ENCODE measurements at regions not wholly inside any gene's neighbourhood (a gene's known extent, or its start where the extent isn't known, plus 50 kb on each side); places are given as distances from the start of the nearest gene placed in this dataset.

DNA sequence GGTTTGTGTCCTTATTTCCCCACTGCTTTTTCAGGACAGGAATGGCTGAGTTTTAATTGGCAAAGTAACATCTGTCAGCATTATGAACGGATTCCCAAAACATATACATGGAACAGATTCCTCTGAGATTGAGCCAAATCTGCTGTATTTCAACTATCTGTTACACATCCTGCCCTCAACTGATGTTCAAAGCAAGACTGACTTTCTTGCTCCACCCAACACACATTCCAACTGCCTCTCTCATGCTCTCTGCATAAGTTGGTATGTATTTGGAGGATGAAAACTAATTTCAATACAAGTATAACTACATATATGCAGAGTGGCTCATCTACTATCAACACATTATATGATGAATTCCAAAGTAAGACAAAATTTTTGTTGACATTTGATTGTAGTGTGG, 342.2 kb downstream of the GATA3 start:
- H3K4me1 ChIP-seq, result no peaks in the 10 kb centered on the region
- H3K36me3 ChIP-seq, result no peaks in the 10 kb centered on the region
- ATAC-seq (no peak), DNase-seq (no peak)
- H3K27me3 ChIP-seq (ENCODE audit: low read depth), result no peaks in the 10 kb centered on the region
- H3K9me3 ChIP-seq, result no peaks in the 10 kb centered on the region
- intact Hi-C loops (cut with DNase I), result no loop called here
- TF ChIP-seq CTCF (IDR thresholded peaks at IDR 0.05), result no peak
- H3K27ac ChIP-seq, result no peak overlapping the region
- H3K4me3 ChIP-seq, result no peak overlapping the region

DNA sequence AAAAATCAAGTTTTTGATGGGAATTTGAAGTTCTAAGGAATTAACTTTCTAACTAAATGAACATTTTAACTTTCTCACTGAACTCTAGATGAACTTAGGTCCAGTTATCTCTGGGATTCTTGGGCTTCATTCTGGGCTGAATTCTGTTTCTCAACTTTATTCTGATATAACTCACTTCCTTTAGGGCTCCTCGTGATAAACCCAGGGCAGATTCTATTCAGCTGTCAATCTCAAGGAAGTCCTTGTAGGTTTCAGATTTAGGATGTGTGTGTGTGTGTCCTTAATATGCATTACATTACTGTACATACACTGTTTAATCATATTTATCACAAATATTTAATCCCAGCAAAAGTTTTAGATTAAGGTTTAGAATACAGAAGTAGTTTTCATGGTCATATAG, 344.3 kb downstream of the GATA3 start:
- no peak overlapping the region for H3K4me3 ChIP-seq
- TF ChIP-seq CTCF (IDR thresholded peaks at IDR 0.05), result no peak
- no peaks in the 10 kb centered on the region for H3K9me3 ChIP-seq
- no peaks in the 10 kb centered on the region for H3K27me3 ChIP-seq (ENCODE audit: low read depth)
- DNase-seq (no peak), ATAC-seq (no peak)
- H3K27ac ChIP-seq, result no peak overlapping the region
- H3K36me3 ChIP-seq, result no peaks in the 10 kb centered on the region
- intact Hi-C loops (cut with DNase I), result no loop called here
- no peaks in the 10 kb centered on the region for H3K4me1 ChIP-seq

GRCh38 chr10:8400151-8400550, 345.7 kb downstream of the GATA3 start:
- Histone ChIP-seq H3K27me3 (ENCODE audit: low read depth) (no peaks in the 10 kb centered on the region), H3K4me1 (peaks cover 3% of the 10 kb centered on the region), H3K27ac (no peak overlapping the region), H3K36me3 (no peaks in the 10 kb centered on the region), H3K9me3 (no peaks in the 10 kb centered on the region), H3K4me3 (no peak overlapping the region)
- DNase-seq (no peak), ATAC-seq (no peak)
- no peak for TF ChIP-seq CTCF (IDR thresholded peaks at IDR 0.05)
- intact Hi-C loops (cut with DNase I), result no loop called here

GRCh38 chr10:8400892-8401291, 346.4 kb downstream of the GATA3 start:
- Histone ChIP-seq H3K36me3 (no peaks in the 10 kb centered on the region), H3K27me3 (ENCODE audit: low read depth) (no peaks in the 10 kb centered on the region), H3K4me1 (peaks cover 3% of the 10 kb centered on the region), H3K9me3 (no peaks in the 10 kb centered on the region), H3K4me3 (no peak overlapping the region), H3K27ac (no peak overlapping the region)
- intact Hi-C loops (cut with DNase I), result no loop called here
- DNase-seq (no peak), ATAC-seq (no peak)
- no peak for TF ChIP-seq CTCF (IDR thresholded peaks at IDR 0.05)

GRCh38 chr10:8401531-8401930, 347.0 kb downstream of the GATA3 start:
- no peak overlapping the region for H3K4me3 ChIP-seq
- peaks cover 3% of the 10 kb centered on the region for H3K4me1 ChIP-seq
- no peak overlapping the region for H3K27ac ChIP-seq
- intact Hi-C loops (cut with DNase I), result no loop called here
- no peak for DNase-seq
- H3K27me3 ChIP-seq (ENCODE audit: low read depth), result no peaks in the 10 kb centered on the region
- no peak for TF ChIP-seq CTCF (IDR thresholded peaks at IDR 0.05)
- ATAC-seq, result no peak
- H3K36me3 ChIP-seq, result no peaks in the 10 kb centered on the region
- H3K9me3 ChIP-seq, result no peaks in the 10 kb centered on the region

DNA sequence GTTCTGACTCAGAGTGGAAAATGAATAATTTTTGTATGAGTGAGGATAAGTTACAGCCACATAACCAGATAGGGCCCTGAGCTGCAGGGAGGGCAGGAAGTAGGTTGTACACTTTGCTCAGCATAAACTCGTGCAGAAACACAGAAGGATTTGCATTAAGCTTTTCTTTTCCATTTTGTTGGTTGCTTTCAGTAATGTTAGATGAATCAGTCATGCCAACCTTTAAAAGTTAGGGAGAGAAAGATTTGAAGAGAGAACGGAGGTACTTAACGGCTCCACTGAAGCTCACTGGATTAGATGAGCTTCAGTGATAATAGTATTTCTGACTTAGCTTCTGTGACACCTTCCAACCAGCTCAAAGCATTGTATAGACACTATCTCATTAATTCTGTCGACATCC, 348.1 kb downstream of the GATA3 start:
- Histone ChIP-seq H3K27me3 (ENCODE audit: low read depth) (no peaks in the 10 kb centered on the region), H3K36me3 (no peaks in the 10 kb centered on the region), H3K4me1 (peaks cover 3% of the 10 kb centered on the region), H3K4me3 (no peak overlapping the region), H3K27ac (no peak overlapping the region), H3K9me3 (no peaks in the 10 kb centered on the region)
- intact Hi-C loops (cut with DNase I), result no loop called here
- DNase-seq (no peak), ATAC-seq (no peak)
- TF ChIP-seq CTCF (IDR thresholded peaks at IDR 0.05), result no peak
